HG02938 (cell line): ENCODE measurements at regions not wholly inside any gene's neighbourhood (a gene's known extent, or its start where the extent isn't known, plus 50 kb on each side); places are given as distances from the start of the nearest gene placed in this dataset.

Experiments used
- ATAC-seq: cut with Tn5 transposase; IDR thresholded peaks from one replicate; pipeline ENCODE4 v1.9.1; 2021; ENCODE audit warnings: mild to moderate bottlenecking, moderate library complexity; ENCODE audit not compliant: unreplicated experiment

DNA sequence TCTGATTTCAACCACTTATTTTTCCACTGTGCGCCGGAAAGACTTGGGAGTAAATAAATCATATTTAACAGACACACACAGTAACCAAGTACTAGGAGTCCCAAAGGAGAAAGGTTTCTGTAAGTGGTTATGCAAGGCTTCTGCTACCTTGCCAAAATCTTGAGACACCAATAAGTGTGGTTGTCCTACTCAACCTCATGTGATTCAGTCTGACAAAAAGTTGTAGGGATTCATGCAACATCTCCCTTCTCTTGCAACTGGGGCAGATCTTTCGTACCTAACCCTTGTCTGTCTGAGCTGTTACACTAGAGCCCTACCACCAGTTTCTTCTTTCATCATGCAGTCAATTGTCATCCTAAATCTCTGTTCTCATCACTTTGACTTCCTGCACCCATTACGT, 69.9 kb upstream of the NUDT7 start:
- ATAC-seq: no peak

DNA sequence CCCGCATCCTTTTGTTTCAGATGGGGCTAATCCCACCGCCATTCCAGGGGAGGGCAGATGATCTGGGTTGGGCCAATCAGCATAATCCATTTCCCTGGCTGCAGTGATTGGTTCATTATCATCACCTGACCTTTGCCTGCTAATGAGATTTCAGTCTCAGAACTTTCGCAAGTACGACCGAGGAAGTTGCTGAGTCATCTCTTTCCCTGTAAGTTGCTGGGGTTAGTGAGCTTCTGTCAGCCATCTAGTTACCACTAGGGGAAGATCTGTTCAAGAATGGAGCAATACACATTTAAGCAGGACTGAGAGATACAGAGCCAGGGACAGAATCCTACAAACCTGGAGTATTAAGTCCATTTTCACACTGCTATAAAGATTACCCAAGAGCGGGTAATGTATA, 65.3 kb upstream of the NUDT7 start:
- no peak for ATAC-seq

DNA sequence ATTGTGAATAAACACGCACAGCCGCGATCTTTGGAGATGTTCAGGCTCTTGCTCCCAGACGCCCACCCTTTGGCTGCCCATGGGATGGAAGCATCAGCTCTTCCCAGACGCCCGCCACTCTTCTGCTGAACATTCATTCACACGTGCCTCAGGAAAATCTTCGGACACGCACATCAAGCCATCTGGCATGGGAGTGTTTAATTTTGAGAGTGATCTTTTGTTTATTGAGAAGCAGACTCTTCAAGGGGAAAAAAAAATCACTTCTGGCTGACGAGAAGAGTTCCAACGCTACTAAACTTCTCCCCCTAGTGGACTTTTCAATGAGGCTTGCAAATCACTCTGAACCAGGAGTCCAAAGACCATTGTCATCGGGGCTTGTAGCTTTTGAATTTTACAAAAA, 62.0 kb upstream of the NUDT7 start:
- no peak for ATAC-seq

DNA sequence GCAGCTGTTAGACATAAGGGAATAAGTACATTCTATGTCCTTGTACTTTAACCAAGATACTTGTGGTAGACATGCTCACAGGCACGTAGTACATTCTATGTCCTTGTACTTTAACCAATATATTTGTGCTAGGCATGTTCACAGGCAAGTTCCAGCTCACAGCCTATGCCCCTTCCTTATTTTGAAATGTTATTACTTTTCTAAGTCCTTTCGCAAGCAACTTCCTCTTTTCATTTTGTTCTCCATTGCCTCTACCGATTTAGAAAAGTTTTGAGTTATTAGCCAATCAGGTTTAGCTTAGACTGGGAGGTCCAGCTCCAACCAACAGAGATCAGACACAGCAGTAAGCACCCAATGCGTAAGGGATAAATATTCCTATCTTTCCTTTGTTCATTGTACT, 60.1 kb upstream of the NUDT7 start:
- ATAC-seq: no peak

DNA sequence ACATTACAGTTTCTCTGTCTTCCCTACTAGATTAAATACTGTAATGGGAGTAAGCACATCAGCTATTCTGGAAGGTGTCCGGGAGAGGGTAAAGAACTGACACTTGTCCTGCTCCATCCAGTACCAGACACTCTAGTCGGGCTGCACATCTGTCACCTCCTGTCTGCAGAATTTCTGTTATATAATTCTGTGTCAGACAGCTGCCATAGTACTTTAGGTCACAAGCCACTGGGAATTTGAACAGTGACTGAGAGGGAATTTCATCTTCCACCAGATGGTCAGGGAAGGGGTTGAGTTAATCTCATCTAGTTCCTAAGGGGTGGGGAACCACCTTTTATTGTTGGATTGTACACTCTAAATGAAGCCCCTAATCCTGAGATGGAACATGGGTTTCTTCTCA, 58.6 kb upstream of the NUDT7 start:
- ATAC-seq: no peak

DNA sequence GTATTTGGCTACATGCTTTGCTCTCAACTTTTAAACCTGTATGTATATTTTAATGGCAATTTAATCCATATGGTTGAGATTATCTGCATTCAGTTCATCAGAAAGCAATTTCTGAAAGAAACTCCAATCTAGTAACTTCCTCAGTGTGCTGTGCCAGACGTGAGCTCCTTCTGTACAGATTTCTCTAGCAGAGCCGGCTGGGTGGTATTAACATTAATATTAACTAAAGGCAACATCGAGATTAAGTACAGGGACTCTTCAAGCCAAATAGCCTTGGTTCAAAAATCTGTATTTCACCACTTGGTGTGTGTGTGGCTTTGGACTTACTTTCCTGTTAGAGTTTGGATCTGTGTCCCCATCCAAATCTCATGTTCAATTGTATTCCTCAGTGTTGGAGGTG, 55.5 kb upstream of the NUDT7 start:
- ATAC-seq: no peak

DNA sequence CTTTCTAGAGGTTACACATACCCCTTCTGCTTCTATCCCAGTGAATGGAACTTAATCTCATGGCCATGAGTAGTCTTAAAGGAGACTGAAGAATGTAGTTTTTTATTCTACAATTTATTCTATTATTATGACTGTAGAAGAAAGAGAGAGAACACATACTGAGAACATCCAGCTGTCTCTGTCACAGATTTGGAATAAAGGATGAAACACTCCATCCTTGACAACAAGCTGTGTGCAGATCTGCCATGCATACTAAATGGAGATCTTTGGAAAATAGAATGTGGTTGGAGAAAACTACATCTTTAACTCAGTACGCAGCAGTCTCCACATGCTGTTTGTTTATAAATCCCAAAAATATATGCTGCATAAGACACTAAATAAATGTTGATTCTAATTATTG, 54.1 kb upstream of the NUDT7 start:
- no peak for ATAC-seq

DNA sequence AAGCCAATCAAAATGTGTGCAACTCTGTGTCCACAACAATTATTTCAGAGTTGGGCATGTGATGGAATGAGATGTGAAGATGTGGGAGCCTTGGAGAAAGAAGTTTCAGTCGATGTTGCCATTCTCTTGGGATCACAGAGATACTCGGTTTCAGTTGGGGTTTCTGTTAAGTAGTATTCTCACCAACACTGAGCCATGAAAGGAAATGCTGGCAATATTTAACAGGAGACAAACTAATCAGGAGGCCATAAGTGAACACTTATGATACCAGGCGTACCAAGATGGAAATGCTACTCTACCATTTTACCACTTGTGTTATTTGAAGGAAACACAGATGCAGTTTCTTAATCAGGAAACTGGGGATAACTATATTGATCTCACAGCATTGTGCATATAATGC, 53.3 kb upstream of the NUDT7 start:
- ATAC-seq: no peak
